Kidney glomerular epithelial cell (primary cell): ENCODE measurements at regions not wholly inside any gene's neighbourhood (a gene's known extent, or its start where the extent isn't known, plus 50 kb on each side); places are given as distances from the start of the nearest gene placed in this dataset.

Source experiments
- DNase-seq: peaks from one replicate; lab custom pipeline; 2025; lab: John Stamatoyannopoulos, UW

- no peak for DNase-seq
These were observed 298.6 kb downstream of the PARP8 start for GRCh38 chr5:50964746-50965653.

DNA sequence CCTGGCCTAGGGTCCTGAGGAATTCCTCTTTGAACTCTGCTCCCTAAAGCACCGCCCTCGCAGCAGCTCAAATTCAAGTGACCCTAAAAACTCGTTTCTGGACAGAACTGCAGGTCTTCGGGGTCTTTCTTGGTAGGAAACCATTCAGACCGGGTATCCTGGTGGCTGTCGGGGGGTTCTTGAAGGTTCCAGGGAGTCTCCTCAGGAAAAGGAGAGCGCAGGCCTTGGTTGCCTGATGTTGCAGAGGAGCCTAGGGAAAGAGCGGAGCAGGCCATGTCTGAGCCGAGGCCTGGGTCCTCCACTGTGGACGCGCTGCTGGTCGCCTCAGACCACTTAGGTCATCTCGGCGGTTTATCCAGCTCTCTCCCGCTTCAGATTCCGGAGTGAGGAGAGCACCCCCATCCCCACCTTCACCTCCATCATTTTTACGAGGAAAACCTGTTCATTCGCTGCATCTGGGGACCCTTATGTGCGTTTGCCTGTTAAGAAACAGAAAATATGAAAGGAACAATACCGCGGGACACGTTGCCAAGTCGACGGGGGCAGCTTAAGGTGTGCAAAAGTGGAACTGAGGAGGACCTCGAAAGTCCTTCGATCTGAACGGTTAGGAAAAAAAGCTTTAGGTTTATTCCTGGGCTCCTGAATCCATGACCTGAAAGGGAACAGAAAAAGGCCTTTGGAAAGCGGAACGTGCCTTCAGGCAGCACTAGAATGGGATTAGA lies 299.4 kb downstream of the PARP8 start:
- DNase-seq, result no peak

GRCh38 chr5:50967009-50967562 lies 300.6 kb downstream of the PARP8 start:
- DNase-seq, result no peak

- no peak for DNase-seq
These were observed 301.3 kb downstream of the PARP8 start for GRCh38 chr5:50967563-50968355.

- no peak for DNase-seq
These were observed 302.1 kb downstream of the PARP8 start for GRCh38 chr5:50968356-50969149.

DNA sequence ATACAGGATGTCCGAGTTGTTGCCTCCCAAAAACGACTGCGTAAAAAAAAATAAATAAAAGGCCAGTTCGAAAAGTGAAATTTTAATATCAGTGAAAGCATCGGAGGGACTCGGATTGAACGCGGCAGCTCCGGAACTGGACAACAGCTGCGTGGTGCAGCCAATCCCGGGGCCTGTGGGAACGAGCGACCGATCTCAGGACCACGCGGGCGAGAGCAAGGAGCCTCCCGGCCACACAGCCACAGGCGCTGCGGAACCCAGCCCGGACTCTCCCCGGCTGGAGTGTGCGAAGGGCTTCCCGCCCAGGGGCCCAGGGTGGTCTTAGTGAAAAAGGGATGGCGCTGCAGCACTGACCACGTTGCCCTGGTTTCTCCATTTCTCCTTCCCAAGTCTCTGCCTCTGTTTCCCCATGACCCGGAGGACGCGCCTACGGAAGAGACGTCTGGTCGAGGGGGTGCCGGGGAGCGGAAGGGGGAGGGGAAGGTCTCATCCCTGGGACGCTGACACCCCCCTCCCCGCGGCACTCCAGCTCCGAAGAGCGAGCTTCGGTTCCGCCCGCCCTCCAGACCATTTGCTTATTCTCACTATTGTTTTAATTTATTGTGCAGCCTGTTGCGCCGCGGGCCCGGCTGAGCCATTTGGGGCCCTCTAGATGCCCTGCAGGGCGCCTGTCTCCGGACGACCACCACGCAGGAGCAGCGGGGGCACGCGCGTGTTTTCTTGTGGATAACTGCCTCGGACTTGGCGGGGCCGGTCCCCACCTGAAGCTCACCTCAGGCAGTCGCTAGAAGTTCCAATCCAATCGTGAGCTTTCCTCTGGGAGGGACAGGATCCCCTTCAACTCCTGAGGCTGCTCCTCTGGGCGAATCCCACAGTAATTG lies 303.0 kb downstream of the PARP8 start:
- DNase-seq, result no peak

DNA sequence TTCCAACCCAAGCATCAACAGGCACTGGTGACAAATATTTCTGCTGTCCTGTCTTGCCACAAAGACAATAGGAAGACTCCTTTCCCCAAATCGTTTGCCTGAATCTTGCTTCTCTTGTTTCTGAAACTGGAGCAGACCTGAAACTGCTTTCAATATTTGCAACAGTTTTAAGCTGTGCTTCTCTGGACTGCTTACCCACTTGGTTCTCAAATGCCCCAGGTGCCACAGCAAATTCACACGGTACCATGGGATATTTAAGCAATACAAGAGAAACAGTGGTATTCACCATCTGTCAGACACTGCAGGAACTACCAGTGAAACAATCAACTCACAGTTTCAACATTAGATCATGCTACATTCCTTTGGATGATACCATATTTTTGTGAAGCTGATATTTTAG lies 309.4 kb downstream of the PARP8 start:
- no peak for DNase-seq

GRCh38 chr5:50978924-50979323 lies 312.5 kb downstream of the PARP8 start:
- DNase-seq, result no peak

GRCh38 chr5:50984640-50985039 lies 318.2 kb downstream of the PARP8 start:
- no peak for DNase-seq

- DNase-seq, result no peak
These were observed 324.0 kb downstream of the PARP8 start for GRCh38 chr5:50990296-50990924.

- DNase-seq, result no peak
These were observed 329.0 kb downstream of the PARP8 start for GRCh38 chr5:50995285-50995942.

- DNase-seq, result no peak
These were observed 334.9 kb downstream of the PARP8 start for GRCh38 chr5:51001227-51001923.

- no peak for DNase-seq
These were observed 335.9 kb downstream of the PARP8 start for GRCh38 chr5:51002368-51002767.

- no peak for DNase-seq
These were observed 346.6 kb downstream of the PARP8 start for GRCh38 chr5:51013036-51013435.

- DNase-seq, result no peak
These were observed 352.0 kb downstream of the PARP8 start for GRCh38 chr5:51018423-51018822.

GRCh38 chr5:51024263-51024662 lies 357.8 kb downstream of the PARP8 start:
- DNase-seq, result no peak

- DNase-seq, result no peak
These were observed 356.0 kb upstream of the ISL1 start for GRCh38 chr5:51027271-51027670.

- no peak for DNase-seq
These were observed 354.9 kb upstream of the ISL1 start for GRCh38 chr5:51028394-51028793.

DNA sequence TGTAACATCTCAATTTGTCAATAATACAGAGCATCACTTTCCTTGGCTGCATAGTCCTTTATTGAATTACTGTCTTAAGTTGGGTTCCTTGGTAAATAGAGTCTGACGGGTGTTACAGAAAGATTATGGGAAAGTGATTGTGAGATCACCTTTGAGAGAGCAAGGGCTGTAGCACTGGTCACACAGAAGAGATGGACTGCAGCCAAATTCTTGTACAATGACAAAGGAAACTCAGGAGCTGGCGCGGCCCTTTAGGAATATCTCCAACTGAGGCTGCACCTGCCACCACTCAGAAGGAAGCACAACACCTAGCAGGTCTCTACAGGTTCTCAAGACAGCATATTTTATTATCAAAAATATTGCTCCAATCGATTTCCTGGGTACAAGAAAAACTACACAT lies 350.0 kb upstream of the ISL1 start:
- DNase-seq, result no peak
